Activated naive CD4-positive, alpha-beta T cell treated with anti-CD3 and anti-CD28 coated beads for 36 hours (primary cell): ENCODE measurements at regions not wholly inside any gene's neighbourhood (a gene's known extent, or its start where the extent isn't known, plus 50 kb on each side); places are given as distances from the start of the nearest gene placed in this dataset.

Experiments used
- CTCF ChIA-PET: fragments of 350-600 bp; sonication (Branson Sonifier 250); formaldehyde crosslinking; loops from one replicate; lab custom pipeline; 2021; ENCODE audit warnings: antibody characterized with exemption; lab: Charles Lee
- DNase-seq: peaks from one replicate; pipeline ENCODE4 v3.0.0-alpha.2; 2020
- H3K27ac Mint-ChIP-seq: one replicate; pipeline ENCODE4 v1.8.0; 2021; ENCODE audit warnings: mild to moderate bottlenecking, mixed read lengths
- H3K27me3 Mint-ChIP-seq: one replicate; pipeline ENCODE4 v1.8.0; 2021; ENCODE audit warnings: low read depth, mixed read lengths
- H3K36me3 Mint-ChIP-seq: one replicate; pipeline ENCODE4 v1.8.0; 2021; ENCODE audit warnings: low read depth, mixed read lengths
- H3K4me1 Mint-ChIP-seq: one replicate; pipeline ENCODE4 v1.8.0; 2021; ENCODE audit warnings: low read depth, mixed read lengths
- H3K4me3 Mint-ChIP-seq: one replicate; pipeline ENCODE4 v1.8.0; 2021; ENCODE audit warnings: mild to moderate bottlenecking, moderate library complexity, mixed read lengths
- H3K9me3 Mint-ChIP-seq: one replicate; pipeline ENCODE4 v1.8.0; 2021; ENCODE audit warnings: mixed read lengths
- intact Hi-C: fragments of 100-400 bp; cut with micrococcal nuclease; formaldehyde crosslinking; loops from one replicate; pipeline ENCODE4 v1.15.1; 2023

DNA sequence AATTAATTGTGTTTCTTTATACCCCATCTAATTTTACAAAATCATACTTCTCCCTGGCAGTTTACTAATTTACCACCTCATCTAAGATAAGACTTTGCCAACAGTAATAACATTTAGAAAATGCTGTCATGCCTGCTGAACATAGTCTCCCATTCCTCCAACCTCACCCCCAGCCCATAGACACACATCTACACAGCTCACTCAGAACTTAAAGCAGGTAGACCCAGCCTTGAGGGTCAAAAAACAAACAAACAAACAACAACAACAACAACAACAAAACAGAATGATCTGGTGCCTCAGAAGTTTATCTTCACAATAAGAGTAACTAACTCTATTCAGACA lies 94.0 kb downstream of the ZC3H11B start:
- no peaks in the 10 kb centered on the region for H3K27me3 Mint-ChIP-seq
- no peaks in the 10 kb centered on the region for H3K9me3 Mint-ChIP-seq
- no peak for DNase-seq
- H3K27ac Mint-ChIP-seq: no peak overlapping the region
- CTCF ChIA-PET: no interaction called here
- H3K4me1 Mint-ChIP-seq: no peaks in the 10 kb centered on the region
- H3K4me3 Mint-ChIP-seq: no peak overlapping the region
- H3K36me3 Mint-ChIP-seq: no peaks in the 10 kb centered on the region
- intact Hi-C loops: no loop called here

DNA sequence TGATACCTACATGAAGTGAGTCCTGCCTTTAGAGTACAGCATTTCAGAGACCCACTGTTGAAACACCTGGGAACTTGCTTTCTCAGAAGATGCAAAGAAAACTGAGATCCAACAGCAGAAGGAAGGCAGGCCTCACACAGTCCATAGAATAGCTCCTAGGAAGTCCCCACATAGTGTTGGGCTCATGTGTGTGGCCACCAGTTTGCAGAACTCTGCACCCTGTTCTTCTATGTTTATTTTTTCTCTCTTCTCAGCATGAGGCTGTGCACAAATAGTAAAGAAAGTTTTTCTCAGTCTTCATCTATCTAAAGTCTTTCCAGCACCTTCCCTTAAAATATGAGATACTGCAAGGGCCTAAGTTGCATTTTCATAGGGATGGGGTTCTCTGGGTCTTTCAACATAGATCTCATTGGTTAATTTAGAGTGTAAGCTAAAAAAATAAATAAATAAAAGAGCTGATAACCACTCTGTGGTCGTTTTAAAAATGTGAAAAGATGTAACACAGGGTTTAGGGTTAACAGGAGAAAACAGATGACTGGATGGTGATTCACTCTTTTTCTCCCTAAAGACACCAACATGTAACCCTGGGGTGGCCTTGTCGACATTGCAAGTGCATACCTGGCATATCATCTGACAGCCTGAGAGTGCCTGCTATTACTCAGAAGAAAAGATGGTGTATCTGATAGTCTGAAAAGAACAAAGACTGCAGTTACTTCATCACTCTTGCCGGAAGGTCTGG lies 94.6 kb downstream of the ZC3H11B start:
- Mint-ChIP-seq H3K4me3 (no peak overlapping the region), H3K4me1 (no peaks in the 10 kb centered on the region), H3K27me3 (no peaks in the 10 kb centered on the region), H3K9me3 (no peaks in the 10 kb centered on the region), H3K36me3 (no peaks in the 10 kb centered on the region), H3K27ac (no peak overlapping the region)
- CTCF ChIA-PET: no interaction called here
- intact Hi-C loops: no loop called here
- no peak for DNase-seq

DNA sequence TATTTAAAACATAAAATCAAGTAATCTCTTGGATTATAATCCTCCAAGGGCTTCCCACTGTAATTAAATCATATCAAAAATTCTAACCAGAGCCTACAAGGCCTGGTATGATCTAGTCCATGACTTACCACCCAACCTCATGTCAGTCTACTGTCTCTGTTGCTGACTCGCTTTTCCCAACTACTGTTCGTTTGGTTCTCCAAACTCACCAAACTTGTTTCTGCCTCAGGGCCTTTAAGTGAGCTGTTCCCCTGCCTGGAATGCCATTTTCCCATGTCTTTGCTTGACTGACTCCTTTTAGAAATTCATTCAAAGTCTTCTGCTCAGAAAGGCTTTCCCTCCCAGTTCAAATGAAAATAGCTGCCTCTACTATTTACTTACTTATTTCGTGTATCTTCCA lies 95.9 kb downstream of the ZC3H11B start:
- H3K4me1 Mint-ChIP-seq: no peaks in the 10 kb centered on the region
- no peak for DNase-seq
- H3K27me3 Mint-ChIP-seq: no peaks in the 10 kb centered on the region
- H3K4me3 Mint-ChIP-seq: no peak overlapping the region
- no peaks in the 10 kb centered on the region for H3K36me3 Mint-ChIP-seq
- no peak overlapping the region for H3K27ac Mint-ChIP-seq
- CTCF ChIA-PET: no interaction called here
- intact Hi-C loops: no loop called here
- H3K9me3 Mint-ChIP-seq: no peaks in the 10 kb centered on the region

DNA sequence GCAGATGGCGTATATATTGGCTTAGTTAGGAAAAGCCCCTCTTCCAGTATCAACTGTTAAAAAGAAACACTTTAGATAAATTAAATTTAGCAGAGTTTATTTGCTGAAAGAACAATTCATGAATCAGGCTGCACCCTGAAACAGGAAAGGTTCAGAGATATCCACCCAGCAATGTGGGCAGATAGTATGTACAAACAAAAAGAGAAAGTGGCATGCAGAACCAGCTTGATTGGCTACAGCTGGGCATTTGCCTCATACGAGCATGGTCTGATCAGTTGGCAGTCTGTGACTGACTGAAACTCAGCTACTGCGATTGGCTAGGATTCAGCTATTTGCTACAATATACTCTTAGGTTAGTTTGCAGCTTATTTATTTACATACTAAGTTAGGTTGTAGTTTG lies 98.2 kb downstream of the ZC3H11B start:
- Mint-ChIP-seq H3K36me3 (no peaks in the 10 kb centered on the region), H3K4me3 (no peak overlapping the region), H3K9me3 (no peaks in the 10 kb centered on the region), H3K4me1 (no peaks in the 10 kb centered on the region), H3K27me3 (no peaks in the 10 kb centered on the region), H3K27ac (no peak overlapping the region)
- intact Hi-C loops: no loop called here
- no peak for DNase-seq
- CTCF ChIA-PET: no interaction called here

DNA sequence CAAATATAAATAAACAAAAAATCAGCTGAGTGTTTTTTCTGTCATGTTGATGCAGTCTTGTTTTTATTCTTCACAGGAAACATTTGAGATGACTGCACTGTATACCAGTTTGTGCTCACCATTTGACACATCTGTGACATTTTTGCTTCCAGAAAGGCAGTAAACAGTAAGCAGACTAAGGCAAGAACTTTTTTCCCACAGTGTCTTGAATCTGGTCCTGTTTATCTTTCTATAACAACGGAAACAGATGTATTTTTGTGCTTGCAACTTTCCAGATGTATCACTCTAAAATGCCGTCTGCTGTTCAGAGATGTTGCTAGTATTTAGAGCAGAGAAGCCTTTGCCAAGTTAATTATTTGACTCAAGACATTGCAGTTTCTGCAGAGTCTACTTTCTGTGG lies 105.5 kb downstream of the ZC3H11B start:
- DNase-seq: no peak
- Mint-ChIP-seq H3K27ac (no peak overlapping the region), H3K4me3 (no peak overlapping the region), H3K36me3 (no peaks in the 10 kb centered on the region), H3K9me3 (no peaks in the 10 kb centered on the region), H3K27me3 (peaks cover 8% of the 10 kb centered on the region), H3K4me1 (no peaks in the 10 kb centered on the region)
- intact Hi-C loops: no loop called here
- CTCF ChIA-PET: no interaction called here

DNA sequence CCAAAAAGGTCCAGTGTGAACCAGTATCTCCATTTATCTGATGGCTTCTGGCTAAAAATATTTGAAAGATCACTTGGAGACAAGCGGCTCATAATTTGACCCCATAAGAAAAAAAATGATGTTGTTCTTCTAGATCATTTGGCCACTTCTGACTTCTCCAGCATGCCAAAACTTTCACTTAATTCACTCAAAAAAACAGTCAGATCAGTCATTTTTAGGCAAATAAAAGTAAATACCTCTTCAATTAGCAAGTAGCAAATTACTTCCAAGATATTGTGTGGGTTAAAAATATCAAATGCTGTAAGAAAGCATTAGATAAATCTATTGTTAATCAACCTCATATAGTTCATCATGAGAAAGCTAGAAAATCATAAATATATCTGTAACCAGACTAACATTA lies 106.0 kb downstream of the ZC3H11B start:
- H3K9me3 Mint-ChIP-seq: no peaks in the 10 kb centered on the region
- no peaks in the 10 kb centered on the region for H3K4me1 Mint-ChIP-seq
- H3K36me3 Mint-ChIP-seq: no peaks in the 10 kb centered on the region
- no peak overlapping the region for H3K27ac Mint-ChIP-seq
- CTCF ChIA-PET: no interaction called here
- no peak for DNase-seq
- H3K4me3 Mint-ChIP-seq: no peak overlapping the region
- peaks cover 8% of the 10 kb centered on the region for H3K27me3 Mint-ChIP-seq
- intact Hi-C loops: no loop called here

DNA sequence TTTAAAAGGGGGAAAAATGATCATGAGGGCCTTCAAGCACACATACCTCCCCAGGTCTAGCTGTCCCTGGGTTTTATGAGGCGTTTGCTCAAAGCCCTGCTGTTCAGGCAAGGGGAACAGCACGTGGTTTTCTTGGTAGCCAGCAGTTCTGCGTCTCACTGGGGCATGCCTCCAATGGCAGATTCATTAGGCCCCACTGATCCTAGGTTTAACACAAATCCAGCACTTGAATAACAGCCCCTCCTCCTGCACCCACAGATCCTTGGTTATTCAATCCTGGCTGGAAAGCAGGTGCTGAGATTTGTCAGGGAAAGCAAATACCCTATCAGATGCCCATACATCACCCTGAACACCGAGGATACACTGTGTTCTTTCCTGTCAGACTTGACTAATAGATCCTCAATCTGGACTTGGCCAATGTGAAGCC lies 106.4 kb downstream of the ZC3H11B start:
- intact Hi-C loops: no loop called here
- H3K9me3 Mint-ChIP-seq: no peaks in the 10 kb centered on the region
- H3K27me3 Mint-ChIP-seq: peaks cover 8% of the 10 kb centered on the region
- no peak overlapping the region for H3K27ac Mint-ChIP-seq
- no peak for DNase-seq
- no peaks in the 10 kb centered on the region for H3K36me3 Mint-ChIP-seq
- CTCF ChIA-PET: no interaction called here
- no peaks in the 10 kb centered on the region for H3K4me1 Mint-ChIP-seq
- H3K4me3 Mint-ChIP-seq: no peak overlapping the region

DNA sequence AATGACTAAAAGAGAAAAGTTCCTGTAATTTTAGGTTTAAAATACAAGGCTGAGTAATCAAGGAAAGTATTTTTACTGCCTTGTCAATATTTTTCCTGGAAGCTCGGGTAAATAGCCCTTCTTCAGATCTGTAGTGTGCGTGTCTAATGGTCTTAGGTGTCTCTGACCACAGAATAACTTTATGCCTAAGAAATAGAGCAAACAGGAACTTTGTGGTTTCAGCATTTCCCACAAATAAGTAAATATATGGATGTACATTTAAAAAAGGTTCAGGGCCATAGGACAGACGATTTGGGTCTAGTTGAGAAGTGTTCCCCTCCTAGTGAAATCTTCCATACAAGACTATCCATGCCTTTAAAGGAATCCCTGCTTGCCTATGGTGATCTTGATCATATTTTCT lies 107.0 kb downstream of the ZC3H11B start:
- Mint-ChIP-seq H3K36me3 (no peaks in the 10 kb centered on the region), H3K4me3 (no peak overlapping the region), H3K9me3 (no peaks in the 10 kb centered on the region), H3K4me1 (no peaks in the 10 kb centered on the region), H3K27ac (no peak overlapping the region), H3K27me3 (peaks cover 8% of the 10 kb centered on the region)
- no peak for DNase-seq
- CTCF ChIA-PET: interaction anchor here (0.6 kb wide), 1 partner anchor 15 kb away, joined by 3 read pairs; no protein-coding TSS in a partner anchor
- intact Hi-C loops: no loop called here

DNA sequence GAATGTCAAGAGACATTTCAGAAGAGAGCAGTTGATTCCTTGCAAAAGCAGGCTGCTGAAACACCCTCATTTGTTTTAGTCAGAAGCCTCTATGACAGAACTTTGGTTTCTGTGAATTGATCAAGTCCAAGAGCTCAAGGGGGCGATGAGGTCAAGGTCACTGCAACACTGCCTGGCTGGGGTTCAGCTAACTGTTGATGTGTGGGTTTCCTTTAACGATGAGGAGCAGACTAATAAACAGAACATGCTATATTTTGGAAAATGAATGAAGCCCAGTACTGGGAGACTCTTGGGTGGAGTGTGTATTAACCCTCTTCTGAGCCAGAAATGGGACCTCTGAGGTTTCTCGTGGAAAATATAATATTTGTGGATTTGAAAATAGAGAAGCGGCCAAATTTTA lies 109.3 kb downstream of the ZC3H11B start:
- no peak for DNase-seq
- intact Hi-C loops: no loop called here

DNA sequence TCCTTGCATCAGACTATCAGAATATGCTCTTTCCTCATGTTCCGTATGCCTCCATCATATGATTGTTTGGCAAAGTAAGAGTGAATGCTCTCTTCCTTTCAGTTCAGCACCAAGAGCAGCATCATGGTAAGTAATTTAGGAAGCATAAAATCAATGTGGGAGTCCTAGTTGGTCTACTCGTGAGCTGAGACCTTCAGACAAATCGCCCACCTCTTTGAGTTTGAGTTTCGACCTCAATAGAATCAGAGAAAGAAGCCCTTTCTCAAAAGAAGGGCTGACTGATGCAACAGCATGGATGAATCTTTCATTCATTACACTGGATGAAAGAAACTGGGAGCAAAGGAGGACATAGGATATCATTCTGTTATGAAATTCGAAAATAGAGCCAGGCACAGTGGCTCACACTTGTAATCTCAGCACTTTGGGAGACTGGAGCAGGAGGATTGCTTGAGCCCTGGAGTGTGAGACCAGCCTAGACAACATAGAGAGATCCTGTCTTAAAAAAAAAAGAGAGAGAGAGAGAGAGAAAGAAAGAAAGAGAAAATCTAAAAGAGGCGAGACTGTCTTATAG lies 112.5 kb downstream of the ZC3H11B start:
- H3K27me3 Mint-ChIP-seq: no peaks in the 10 kb centered on the region
- no peak overlapping the region for H3K27ac Mint-ChIP-seq
- intact Hi-C loops: no loop called here
- no peaks in the 10 kb centered on the region for H3K9me3 Mint-ChIP-seq
- CTCF ChIA-PET: interaction anchor here (0.6 kb wide), 1 partner anchor 336 kb away, joined by 5 read pairs; no protein-coding TSS in a partner anchor
- no peaks in the 10 kb centered on the region for H3K36me3 Mint-ChIP-seq
- no peaks in the 10 kb centered on the region for H3K4me1 Mint-ChIP-seq
- H3K4me3 Mint-ChIP-seq: no peak overlapping the region
- no peak for DNase-seq

More for the DNA sequence above, 109.3 kb downstream of the ZC3H11B start:
- Mint-ChIP-seq H3K36me3 (no peaks in the 10 kb centered on the region), H3K4me3 (no peak overlapping the region), H3K9me3 (no peaks in the 10 kb centered on the region), H3K27ac (no peak overlapping the region), H3K27me3 (peaks cover 6% of the 10 kb centered on the region), H3K4me1 (no peaks in the 10 kb centered on the region)
- CTCF ChIA-PET: no interaction called here

DNA sequence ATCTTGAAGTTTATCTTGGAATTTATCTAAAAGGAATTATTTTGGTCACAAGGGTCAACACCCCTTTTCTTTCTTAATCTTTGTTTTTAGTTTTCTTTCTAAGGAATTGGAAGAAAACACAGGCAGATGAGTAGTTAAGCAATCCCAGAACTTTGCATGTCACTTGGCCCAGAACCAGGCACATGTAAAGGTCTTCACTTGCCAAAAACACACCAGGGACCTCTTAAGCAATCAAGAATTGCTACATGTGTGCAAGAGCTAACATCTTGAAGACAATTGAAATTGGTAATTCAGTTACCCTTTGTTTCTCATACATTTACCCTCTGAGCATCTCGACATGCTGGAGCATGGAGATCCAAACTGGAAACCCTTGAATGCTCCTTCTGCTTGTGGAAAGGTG lies 114.2 kb downstream of the ZC3H11B start:
- no peak for DNase-seq
- CTCF ChIA-PET: no interaction called here
- no peaks in the 10 kb centered on the region for H3K4me1 Mint-ChIP-seq
- no peaks in the 10 kb centered on the region for H3K27me3 Mint-ChIP-seq
- no peak overlapping the region for H3K27ac Mint-ChIP-seq
- no peaks in the 10 kb centered on the region for H3K36me3 Mint-ChIP-seq
- intact Hi-C loops: no loop called here
- no peaks in the 10 kb centered on the region for H3K9me3 Mint-ChIP-seq
- no peak overlapping the region for H3K4me3 Mint-ChIP-seq

DNA sequence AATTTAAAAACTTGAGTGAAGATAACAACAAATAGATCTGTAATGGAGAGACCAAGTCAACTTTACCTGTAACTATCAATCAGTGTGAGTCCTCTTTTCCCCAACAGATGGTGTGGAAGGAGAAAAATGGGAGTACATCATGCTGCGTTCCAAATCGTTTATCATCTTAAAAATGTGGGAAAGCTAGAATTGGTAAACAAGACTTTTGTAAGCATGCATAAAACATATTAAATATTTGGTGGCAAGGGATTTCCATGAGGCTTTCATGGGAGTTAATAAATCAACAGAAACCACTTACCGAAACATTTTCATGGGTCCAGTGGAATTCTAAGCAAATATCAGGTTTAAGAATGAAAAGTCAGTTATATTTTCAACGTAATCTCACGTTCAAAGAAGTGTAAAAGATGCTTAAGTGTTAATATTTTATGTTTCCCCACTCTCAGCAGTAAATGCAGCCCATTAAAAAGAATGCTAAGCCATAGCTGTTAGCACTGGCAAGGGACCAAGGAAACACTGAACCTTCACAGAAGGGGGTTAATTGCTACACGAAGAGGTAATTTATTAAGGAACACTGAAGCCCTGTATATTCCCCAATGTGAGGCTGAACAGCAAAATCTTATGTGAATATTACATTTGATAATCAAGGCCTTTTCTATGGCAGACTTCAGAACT lies 117.0 kb downstream of the ZC3H11B start:
- no peaks in the 10 kb centered on the region for H3K9me3 Mint-ChIP-seq
- CTCF ChIA-PET: no interaction called here

DNA sequence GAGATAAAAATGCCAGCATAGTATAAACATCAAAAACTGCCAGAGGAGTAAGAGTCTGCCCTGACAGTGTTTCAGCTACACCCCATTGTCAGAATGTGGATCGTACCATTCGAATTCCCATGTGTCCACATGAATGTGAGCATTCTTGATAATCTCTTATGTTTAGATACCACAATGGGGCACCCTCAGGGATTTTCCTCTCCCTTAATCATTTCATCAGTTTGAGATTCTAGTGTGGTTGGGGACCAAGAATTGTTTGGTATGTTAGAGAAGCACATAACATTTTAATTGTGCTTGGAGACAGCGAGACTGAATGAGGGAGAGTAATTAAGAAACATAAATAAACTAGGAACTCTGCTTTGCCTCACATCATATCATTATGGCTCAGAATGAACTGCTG lies 120.2 kb downstream of the ZC3H11B start:
- intact Hi-C loops: no loop called here
- Mint-ChIP-seq H3K27ac (no peak overlapping the region), H3K27me3 (no peaks in the 10 kb centered on the region), H3K9me3 (no peaks in the 10 kb centered on the region), H3K4me1 (no peaks in the 10 kb centered on the region), H3K4me3 (no peak overlapping the region), H3K36me3 (no peaks in the 10 kb centered on the region)
- CTCF ChIA-PET: no interaction called here
- DNase-seq: no peak

More for the DNA sequence above, 117.0 kb downstream of the ZC3H11B start:
- Mint-ChIP-seq H3K36me3 (no peaks in the 10 kb centered on the region), H3K4me1 (no peaks in the 10 kb centered on the region), H3K4me3 (no peak overlapping the region), H3K27me3 (no peaks in the 10 kb centered on the region), H3K27ac (no peak overlapping the region)
- no peak for DNase-seq
- intact Hi-C loops: no loop called here
